ENCODE measurements at regions not wholly inside any gene's neighbourhood (a gene's known extent, or its start where the extent isn't known, plus 50 kb on each side); places are given as distances from the start of the nearest gene placed in this dataset.

DNA sequence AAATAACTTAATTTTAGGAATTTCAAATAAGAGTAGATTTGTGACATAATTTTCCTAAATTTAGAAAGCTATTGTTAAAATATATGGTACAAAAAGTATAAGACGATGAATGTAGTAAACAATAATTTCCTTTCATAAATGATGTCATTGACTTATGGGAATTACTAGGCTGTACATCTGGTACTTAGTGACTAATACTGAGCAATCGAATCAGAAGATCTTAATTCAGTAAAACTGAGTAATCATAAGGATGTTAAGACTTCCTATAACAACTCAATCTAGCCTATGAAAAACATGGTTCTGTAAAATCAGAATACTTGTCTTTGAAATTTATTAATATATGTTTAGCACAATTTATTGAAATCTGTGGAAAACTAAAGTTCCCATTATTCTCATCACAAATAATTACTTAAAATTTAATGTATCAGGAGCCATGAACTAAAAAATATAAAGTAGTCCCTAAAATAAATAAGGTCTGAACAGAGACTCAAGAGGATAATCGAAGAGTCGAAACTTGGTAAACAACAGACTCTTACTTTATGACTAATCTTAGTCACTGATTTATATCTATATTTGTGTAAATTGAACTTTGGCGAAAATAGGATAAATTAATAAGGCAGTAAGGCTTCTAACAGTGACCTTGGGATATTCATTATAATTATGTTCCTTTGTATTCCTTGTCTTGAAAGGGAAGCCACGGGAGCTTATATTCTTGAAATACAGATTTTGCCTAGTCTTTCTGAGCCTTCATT is 142.1 kb downstream of the HGF start:
- peak; percentile 80 for DNase-seq
- Histone ChIP-seq H4K20me1 (ENCODE audit: insufficient read depth) (no peaks in the 10 kb centered on the region), H3K4me1 (ENCODE audit: insufficient read depth) (peaks cover 30% of the 10 kb centered on the region), H3K9ac (no peak overlapping the region), H3K9me3 (ENCODE audit: low read depth) (no peaks in the 10 kb centered on the region), H3K9me2 (ENCODE audit: insufficient read depth) (no peaks in the 10 kb centered on the region), H3K27ac (no peak overlapping the region), H2AFZ (no peak overlapping the region), H3K79me2 (ENCODE audit: insufficient read depth) (no peaks in the 10 kb centered on the region), H3K4me3 (no peak overlapping the region), H3K4me2 (ENCODE audit: unreplicated experiment) (peak overlapping the region; percentile 35), H3K27me3 (replicated peaks; ENCODE audit: insufficient read depth) (no peaks in the 10 kb centered on the region), H3K36me3 (ENCODE audit: low read depth) (no peaks in the 10 kb centered on the region), H3F3A (ENCODE audit: insufficient read depth) (no peaks in the 10 kb centered on the region)
- TF ChIP-seq EZH2phosphoT487 (IDR thresholded peaks at IDR 0.05; ENCODE audit: insufficient read depth, low read depth) (no peak), EZH2 (IDR thresholded peaks at IDR 0.05; ENCODE audit: insufficient read depth, poor library complexity, severe bottlenecking) (no peak)
- in situ Hi-C loops (cut with MboI): no loop called here
- WGBS, 2 experiments (ENCODE audit: low coverage in 1 of 2, low lambda C conversion rate in 2 of 2, missing lambda C conversion rate in 2 of 2): 60 to 61% methylated on average over 6 of the region's 6 CpGs

DNA sequence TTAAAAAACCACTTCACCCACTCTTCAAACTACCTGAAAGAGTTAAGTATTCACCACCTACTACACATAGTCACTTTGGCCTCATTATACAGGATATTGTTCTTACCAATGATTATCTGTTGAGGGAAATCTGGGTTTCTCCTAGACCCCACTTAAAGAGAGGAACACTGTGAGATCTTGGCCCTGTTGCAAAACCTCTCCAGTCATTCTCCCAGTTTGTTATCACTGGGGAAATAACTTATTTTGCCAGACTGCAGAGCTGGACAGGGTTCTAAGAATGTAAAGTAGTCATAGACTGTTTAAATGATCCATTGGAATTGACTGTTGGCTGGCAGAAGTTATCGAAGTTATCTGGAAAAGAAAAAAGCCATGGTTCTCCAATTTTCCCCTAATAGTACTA is 143.8 kb downstream of the HGF start:
- H3K4me1 ChIP-seq (ENCODE audit: insufficient read depth): peaks cover 30% of the 10 kb centered on the region
- WGBS, 2 experiments (ENCODE audit: low coverage in 1 of 2, low lambda C conversion rate in 2 of 2, missing lambda C conversion rate in 2 of 2): 96 to 97% methylated on average over 1 of the region's 1 CpG

DNA sequence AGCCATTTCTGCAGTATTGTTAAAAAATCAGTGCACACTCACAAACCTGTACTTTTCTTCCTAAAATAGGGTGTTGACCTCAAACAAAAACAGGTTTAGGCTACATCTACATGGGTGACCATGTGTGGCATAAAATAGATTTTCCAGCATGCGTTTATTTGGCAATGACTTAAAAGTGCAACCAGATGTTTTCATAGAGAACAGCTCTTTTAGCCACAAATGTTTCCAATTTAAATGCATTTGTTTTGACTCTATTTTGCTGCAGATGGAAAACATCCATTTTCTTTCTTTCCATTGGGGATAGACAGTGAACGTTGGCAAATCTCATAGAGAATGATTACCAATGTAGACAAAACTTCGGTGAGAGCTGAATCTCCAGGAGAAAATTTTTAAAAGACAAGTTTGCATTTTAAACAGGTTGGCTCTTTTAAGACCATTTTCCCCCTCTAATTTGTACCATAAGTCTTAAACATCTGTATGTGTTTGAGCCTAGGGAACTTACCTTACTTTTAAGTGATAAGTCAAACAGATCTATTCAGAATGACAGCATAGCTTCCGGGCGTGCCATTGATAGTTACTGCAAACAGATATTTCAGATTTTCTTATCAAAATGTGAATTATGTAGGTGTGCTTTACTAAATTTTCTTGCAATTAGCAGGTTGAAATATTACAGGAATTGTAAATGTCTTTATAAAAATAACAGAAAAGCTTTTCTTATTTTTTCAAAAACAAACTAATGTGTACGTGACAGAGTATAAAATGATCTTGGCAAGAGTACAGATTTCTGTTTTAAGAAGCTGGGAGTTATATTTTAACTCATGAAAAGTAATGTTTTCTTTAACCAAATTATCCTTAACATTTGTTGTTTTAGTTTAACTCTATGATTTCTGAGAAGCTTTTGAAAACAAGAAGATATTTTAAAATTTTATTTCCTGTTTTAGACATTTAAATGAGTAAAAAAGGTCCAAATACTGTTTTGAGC is 144.9 kb downstream of the HGF start:
- WGBS, 2 experiments (ENCODE audit: low coverage in 1 of 2, low lambda C conversion rate in 2 of 2, missing lambda C conversion rate in 2 of 2): 49 to 51% methylated on average over 6 of the region's 6 CpGs
- TF ChIP-seq EZH2phosphoT487 (IDR thresholded peaks at IDR 0.05; ENCODE audit: insufficient read depth, low read depth): no peak
- no peak for TF ChIP-seq EZH2 (IDR thresholded peaks at IDR 0.05; ENCODE audit: insufficient read depth, poor library complexity, severe bottlenecking)
- H3K27me3 ChIP-seq (replicated peaks; ENCODE audit: insufficient read depth): no peaks in the 10 kb centered on the region
- no peaks in the 10 kb centered on the region for H4K20me1 ChIP-seq (ENCODE audit: insufficient read depth)
- in situ Hi-C loops (cut with MboI): no loop called here
- DNase-seq: peak; percentile 34
- no peak overlapping the region; the same call in 1 of the 2 replicates for H2AFZ ChIP-seq
- H3K36me3 ChIP-seq (ENCODE audit: low read depth): no peaks in the 10 kb centered on the region
- peaks cover 30% of the 10 kb centered on the region for H3K4me1 ChIP-seq (ENCODE audit: insufficient read depth)
- no peaks in the 10 kb centered on the region for H3K9me3 ChIP-seq (ENCODE audit: low read depth)
- no peak overlapping the region for H3K4me3 ChIP-seq
- H3K27ac ChIP-seq: no peak overlapping the region
- H3F3A ChIP-seq (ENCODE audit: insufficient read depth): no peaks in the 10 kb centered on the region
- no peak overlapping the region for H3K4me2 ChIP-seq (ENCODE audit: unreplicated experiment)
- no peaks in the 10 kb centered on the region for H3K9me2 ChIP-seq (ENCODE audit: insufficient read depth)
- no peaks in the 10 kb centered on the region for H3K79me2 ChIP-seq (ENCODE audit: insufficient read depth)
- no peak overlapping the region for H3K9ac ChIP-seq

More for the DNA sequence above, 143.8 kb downstream of the HGF start:
- Histone ChIP-seq H4K20me1 (ENCODE audit: insufficient read depth) (no peaks in the 10 kb centered on the region), H3K27me3 (replicated peaks; ENCODE audit: insufficient read depth) (no peaks in the 10 kb centered on the region), H3K9me2 (ENCODE audit: insufficient read depth) (no peaks in the 10 kb centered on the region), H3K36me3 (ENCODE audit: low read depth) (no peaks in the 10 kb centered on the region), H3K9ac (no peak overlapping the region), H3F3A (ENCODE audit: insufficient read depth) (no peaks in the 10 kb centered on the region), H3K4me3 (no peak overlapping the region), H3K9me3 (ENCODE audit: low read depth) (no peaks in the 10 kb centered on the region), H3K27ac (no peak overlapping the region), H2AFZ (no peak overlapping the region), H3K79me2 (ENCODE audit: insufficient read depth) (no peaks in the 10 kb centered on the region), H3K4me2 (ENCODE audit: unreplicated experiment) (no peak overlapping the region)
- in situ Hi-C loops (cut with MboI): no loop called here
- TF ChIP-seq EZH2phosphoT487 (IDR thresholded peaks at IDR 0.05; ENCODE audit: insufficient read depth, low read depth) (no peak), EZH2 (IDR thresholded peaks at IDR 0.05; ENCODE audit: insufficient read depth, poor library complexity, severe bottlenecking) (no peak)
- DNase-seq: no peak

DNA sequence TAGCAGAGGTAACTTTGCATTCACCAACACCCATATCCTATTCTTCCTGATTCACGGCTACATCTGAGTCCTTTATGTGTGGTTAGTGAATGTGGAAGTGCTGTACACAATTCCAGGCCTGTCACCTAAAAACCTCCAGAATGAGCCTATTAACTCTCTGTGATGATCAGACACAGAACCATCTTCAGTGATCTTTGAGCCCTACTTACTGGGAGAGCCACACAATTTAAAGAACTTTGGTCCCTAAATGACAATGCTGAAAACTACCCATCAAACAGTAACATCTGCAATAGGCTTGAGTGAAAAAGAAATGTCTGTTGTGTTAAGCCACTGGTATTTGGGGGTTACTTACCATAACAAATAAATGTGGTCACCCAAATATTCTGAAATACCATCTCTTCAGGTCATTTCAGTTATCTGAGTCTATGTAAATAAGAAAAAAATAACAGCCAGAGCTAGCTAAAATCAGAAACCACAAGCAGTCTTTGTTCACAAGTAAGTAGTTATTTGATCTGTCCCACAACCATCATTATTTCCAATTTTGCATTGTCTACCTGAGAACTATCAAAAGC is 145.7 kb downstream of the HGF start:
- Histone ChIP-seq H3K36me3 (ENCODE audit: low read depth) (no peaks in the 10 kb centered on the region), H3K79me2 (ENCODE audit: insufficient read depth) (no peaks in the 10 kb centered on the region), H2AFZ (no peak overlapping the region), H3F3A (ENCODE audit: insufficient read depth) (no peaks in the 10 kb centered on the region), H3K4me2 (ENCODE audit: unreplicated experiment) (no peak overlapping the region), H3K9me2 (ENCODE audit: insufficient read depth) (no peaks in the 10 kb centered on the region), H3K9ac (no peak overlapping the region), H3K27ac (no peak overlapping the region), H4K20me1 (ENCODE audit: insufficient read depth) (no peaks in the 10 kb centered on the region), H3K27me3 (replicated peaks; ENCODE audit: insufficient read depth) (no peaks in the 10 kb centered on the region), H3K4me1 (ENCODE audit: insufficient read depth) (peaks cover 30% of the 10 kb centered on the region), H3K9me3 (ENCODE audit: low read depth) (no peaks in the 10 kb centered on the region), H3K4me3 (no peak overlapping the region)
- WGBS, 2 experiments (ENCODE audit: low coverage in 1 of 2, low lambda C conversion rate in 2 of 2, missing lambda C conversion rate in 2 of 2): 95 to 100% methylated on average over 1 of the region's 1 CpG
- no peak for DNase-seq
- in situ Hi-C loops (cut with MboI): no loop called here
- no peak for TF ChIP-seq EZH2phosphoT487 (IDR thresholded peaks at IDR 0.05; ENCODE audit: insufficient read depth, low read depth)
- TF ChIP-seq EZH2 (IDR thresholded peaks at IDR 0.05; ENCODE audit: insufficient read depth, poor library complexity, severe bottlenecking): no peak
